Trophoblast cell (in vitro differentiated cells and primary cell): ENCODE measurements at regions not wholly inside any gene's neighbourhood (a gene's known extent, or its start where the extent isn't known, plus 50 kb on each side); places are given as distances from the start of the nearest gene placed in this dataset.

ENCODE experiments used
- DNase-seq, 2 donors: peaks; one replicate each; pipeline ENCODE4 v3.0.0-alpha.2; 2016
- H2AFZ ChIP-seq: 2 replicates; pipeline ENCODE4 v1.6.1; 2013; ENCODE audit warnings: low read length, moderate library complexity, mild to moderate bottlenecking; ENCODE audit not compliant: insufficient read depth, poor library complexity
- H2AK5ac ChIP-seq: 2 replicates; pipeline ENCODE4 v1.6.1; 2013; ENCODE audit warnings: mild to moderate bottlenecking, low read length
- H2BK120ac ChIP-seq: 2 replicates; pipeline ENCODE4 v1.6.1; 2013; ENCODE audit warnings: low read length, mild to moderate bottlenecking, moderate library complexity; ENCODE audit not compliant: insufficient read depth, poor library complexity
- H2BK12ac ChIP-seq: 2 replicates; pipeline ENCODE4 v1.6.1; 2013; ENCODE audit warnings: mild to moderate bottlenecking, low read length, moderate library complexity
- H2BK5ac ChIP-seq: 2 replicates; pipeline ENCODE4 v1.6.1; 2013; ENCODE audit warnings: low read length, low read depth, moderate library complexity, mild to moderate bottlenecking; ENCODE audit not compliant: poor library complexity
- H3K14ac ChIP-seq: 2 replicates; pipeline ENCODE4 v1.6.1; 2013; ENCODE audit warnings: mild to moderate bottlenecking, low read length
- H3K18ac ChIP-seq: 2 replicates; pipeline ENCODE4 v1.6.1; 2013; ENCODE audit warnings: mild to moderate bottlenecking, low read length
- H3K23ac ChIP-seq: 2 replicates; pipeline ENCODE4 v1.6.1; 2013; ENCODE audit warnings: low read length
- H3K27ac ChIP-seq: 2 replicates; pipeline ENCODE4 v1.5.1; 2013; ENCODE audit warnings: low read depth, mild to moderate bottlenecking, inconsistent platforms, low read length, moderate library complexity
- H3K27me3 ChIP-seq: 2 replicates; pipeline ENCODE4 v1.6.1; 2013; ENCODE audit warnings: inconsistent platforms, mild to moderate bottlenecking, low read length, moderate library complexity; ENCODE audit not compliant: insufficient read depth
- H3K36me3 ChIP-seq, 2 experiments: 1 replicate in 1 of 2; 2 replicates in 1 of 2; pipeline ENCODE4 v1.6.1; 2013; ENCODE audit warnings: low read length in 2 of 2, mild to moderate bottlenecking in 2 of 2, moderate library complexity in 1 of 2; ENCODE audit not compliant: insufficient read depth in 2 of 2, control insufficient read depth in 1 of 2
- H3K4ac ChIP-seq: 2 replicates; pipeline ENCODE4 v1.6.1; 2013; ENCODE audit warnings: low read depth, mild to moderate bottlenecking, low read length, moderate library complexity
- H3K4me1 ChIP-seq, 2 experiments: 1 replicate in 1 of 2; 2 replicates in 1 of 2; pipeline ENCODE4 v1.6.1; 2013; ENCODE audit warnings: low read length in 2 of 2, mild to moderate bottlenecking in 2 of 2, moderate library complexity in 1 of 2; ENCODE audit not compliant: insufficient read depth in 2 of 2, control insufficient read depth in 1 of 2
- H3K4me2 ChIP-seq: 2 replicates; pipeline ENCODE4 v1.6.1; 2013; ENCODE audit warnings: inconsistent platforms, mild to moderate bottlenecking, low read length, moderate library complexity
- H3K4me3 ChIP-seq: 2 replicates; pipeline ENCODE4 v1.5.1; 2013; ENCODE audit warnings: mild to moderate bottlenecking, low read depth, low read length, inconsistent platforms
- H3K79me1 ChIP-seq: one replicate; pipeline ENCODE4 v1.6.1; 2013; ENCODE audit warnings: low read length
- H3K79me2 ChIP-seq: 2 replicates; pipeline ENCODE4 v1.6.1; 2013; ENCODE audit warnings: low read length, mild to moderate bottlenecking; ENCODE audit not compliant: control insufficient read depth, insufficient read depth, poor library complexity
- H3K9ac ChIP-seq: 2 replicates; pipeline ENCODE4 v1.6.1; 2013; ENCODE audit warnings: mild to moderate bottlenecking, low read length
- H3K9me3 ChIP-seq: 2 replicates; pipeline ENCODE4 v1.6.1; 2013; ENCODE audit warnings: low read depth, mild to moderate bottlenecking, control low read depth, inconsistent platforms, low read length; ENCODE audit not compliant: insufficient read depth
- H4K12ac ChIP-seq: 2 replicates; pipeline ENCODE4 v1.6.1; 2013; ENCODE audit warnings: low read depth, mild to moderate bottlenecking, low read length, moderate library complexity
- H4K8ac ChIP-seq: 2 replicates; pipeline ENCODE4 v1.6.1; 2013; ENCODE audit warnings: low read depth, mild to moderate bottlenecking, low read length, moderate library complexity
- H4K91ac ChIP-seq: one replicate; pipeline ENCODE4 v1.6.1; 2013; ENCODE audit warnings: low read depth, mild to moderate bottlenecking, low read length, moderate library complexity
- WGBS: extraction: QIAGEN DNeasy Blood & Tissue Kit; methylation state at CpG from one replicate; pipeline ENCODE4 v1.1.7; 2013; ENCODE audit warnings: missing lambda C conversion rate; ENCODE audit not compliant: insufficient read length, insufficient coverage; ENCODE audit errors: extremely low coverage; 5-methylcytosine and 5-hydroxymethylcytosine counted together

DNA sequence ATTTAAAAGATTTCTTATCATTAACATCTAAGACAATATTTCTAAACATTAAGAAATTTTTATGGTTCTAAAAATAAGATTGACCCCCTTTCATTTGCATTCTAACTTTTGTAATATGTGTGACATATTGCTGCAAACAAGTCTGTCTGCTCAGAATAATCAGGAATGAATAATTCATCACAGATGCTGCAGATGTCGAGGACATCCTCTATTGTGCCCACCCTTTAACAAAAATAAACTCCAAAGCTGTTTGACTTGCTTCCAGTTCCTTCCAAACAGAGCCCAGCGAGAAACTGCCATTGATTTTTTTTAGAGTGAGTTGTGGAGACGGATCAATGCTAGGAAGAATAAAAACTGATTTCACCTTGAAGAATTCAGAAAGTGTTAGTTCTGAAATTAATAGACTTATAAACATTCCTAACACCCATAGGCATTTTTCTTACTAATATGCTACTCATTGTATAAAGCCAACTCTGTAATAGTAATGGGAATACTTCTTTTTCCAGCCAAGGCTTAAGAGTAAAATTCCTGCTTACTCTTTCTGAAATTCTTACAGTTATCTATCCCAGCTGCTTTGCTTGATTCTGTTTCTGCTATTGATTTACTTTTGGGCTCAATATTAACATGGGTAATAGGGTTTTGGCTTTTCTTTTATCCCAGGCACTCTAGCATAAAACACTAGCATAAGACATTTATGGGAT is 244.8 kb upstream of the FAM83B start:
- H3K4me3 ChIP-seq = no peak overlapping the region
- H3K36me3 ChIP-seq = no peaks in the 10 kb centered on the region
- no peak for DNase-seq
- H3K79me1 ChIP-seq = no peaks in the 10 kb centered on the region
- H4K91ac ChIP-seq = no peak overlapping the region
- no peak overlapping the region for H2BK5ac ChIP-seq
- H2BK120ac ChIP-seq = no peak overlapping the region
- no peak overlapping the region for H3K9ac ChIP-seq
- no peaks in the 10 kb centered on the region for H3K9me3 ChIP-seq
- H3K4me2 ChIP-seq = no peak overlapping the region
- no peak overlapping the region for H4K12ac ChIP-seq
- H2AK5ac ChIP-seq = no peak overlapping the region
- H3K4me1 ChIP-seq = no peaks in the 10 kb centered on the region
- H3K27ac ChIP-seq = no peak overlapping the region
- no peak overlapping the region for H2AFZ ChIP-seq
- no CpG with 5 or more reads among the region's 3 CpGs for WGBS
- no peak overlapping the region for H4K8ac ChIP-seq
- no peaks in the 10 kb centered on the region for H3K27me3 ChIP-seq
- no peak overlapping the region for H3K18ac ChIP-seq
- H3K14ac ChIP-seq = no peak overlapping the region
- H3K23ac ChIP-seq = no peak overlapping the region
- H3K4ac ChIP-seq = no peak overlapping the region
- H2BK12ac ChIP-seq = no peak overlapping the region
- H3K79me2 ChIP-seq = no peaks in the 10 kb centered on the region

DNA sequence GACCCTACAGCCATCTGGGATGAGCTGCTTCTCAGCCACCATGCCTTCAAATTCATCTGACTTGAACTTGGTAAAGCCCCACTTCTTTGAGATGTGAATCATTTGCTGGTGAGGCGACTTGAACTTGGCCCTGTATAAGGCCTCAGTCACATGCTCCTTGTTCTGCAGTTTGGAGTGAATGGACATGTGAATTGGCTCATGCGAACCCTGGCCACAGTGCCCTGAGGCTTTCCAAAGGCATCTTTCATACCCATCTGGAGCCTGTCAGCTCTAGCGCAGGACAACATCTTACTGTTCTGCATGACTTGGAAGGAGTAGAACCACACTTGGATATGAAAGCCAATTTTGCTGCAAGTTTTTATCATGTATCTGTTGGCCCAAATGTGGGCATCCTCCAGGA is 244.0 kb upstream of the FAM83B start:
- H3K79me2 ChIP-seq = no peaks in the 10 kb centered on the region
- H3K18ac ChIP-seq = no peak overlapping the region
- H2AFZ ChIP-seq = no peak overlapping the region
- no peaks in the 10 kb centered on the region for H3K9me3 ChIP-seq
- no peak overlapping the region for H4K91ac ChIP-seq
- H2AK5ac ChIP-seq = no peak overlapping the region
- no peaks in the 10 kb centered on the region for H3K36me3 ChIP-seq
- no peaks in the 10 kb centered on the region for H3K4me1 ChIP-seq
- no peak overlapping the region for H2BK12ac ChIP-seq
- DNase-seq = no peak
- H3K4ac ChIP-seq = no peak overlapping the region
- WGBS = no CpG with 5 or more reads among the region's 3 CpGs
- no peak overlapping the region for H3K4me3 ChIP-seq
- H4K12ac ChIP-seq = no peak overlapping the region
- H3K23ac ChIP-seq = no peak overlapping the region
- no peaks in the 10 kb centered on the region for H3K79me1 ChIP-seq
- no peak overlapping the region for H3K4me2 ChIP-seq
- H3K9ac ChIP-seq = no peak overlapping the region
- no peak overlapping the region for H2BK5ac ChIP-seq
- H2BK120ac ChIP-seq = no peak overlapping the region
- H3K27me3 ChIP-seq = no peaks in the 10 kb centered on the region
- no peak overlapping the region for H3K14ac ChIP-seq
- H4K8ac ChIP-seq = no peak overlapping the region
- H3K27ac ChIP-seq = no peak overlapping the region

DNA sequence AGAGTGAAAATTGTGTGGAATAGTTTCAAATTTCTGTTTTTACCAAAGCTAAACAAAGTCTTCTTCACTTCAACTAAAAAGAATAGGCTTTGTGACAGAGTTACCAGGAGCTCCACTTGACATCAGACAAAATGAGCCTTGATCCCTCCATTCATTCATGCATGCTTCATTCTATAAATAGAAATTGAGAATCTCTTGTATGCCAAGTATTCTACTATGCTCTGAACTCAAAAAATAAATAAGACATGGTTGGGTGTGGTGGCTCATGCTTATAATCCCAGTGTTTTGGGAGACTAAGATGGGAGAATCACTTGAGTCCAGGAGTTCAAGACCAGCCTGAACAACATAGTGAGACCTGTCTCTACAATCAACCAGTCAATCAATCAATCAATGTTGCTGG is 236.6 kb upstream of the FAM83B start:
- Histone ChIP-seq H3K4ac (no peak overlapping the region), H3K9ac (no peak overlapping the region), H3K4me1 (no peaks in the 10 kb centered on the region), H4K12ac (no peak overlapping the region), H2BK120ac (no peak overlapping the region), H3K36me3 (no peaks in the 10 kb centered on the region), H2BK12ac (no peak overlapping the region), H3K23ac (no peak overlapping the region), H3K79me1 (no peaks in the 10 kb centered on the region), H3K4me2 (no peak overlapping the region), H2BK5ac (no peak overlapping the region), H4K91ac (no peak overlapping the region), H3K79me2 (no peaks in the 10 kb centered on the region), H2AK5ac (no peak overlapping the region), H3K4me3 (no peak overlapping the region), H3K27me3 (no peaks in the 10 kb centered on the region), H3K14ac (no peak overlapping the region), H3K9me3 (no peaks in the 10 kb centered on the region), H2AFZ (no peak overlapping the region), H3K18ac (no peak overlapping the region), H3K27ac (no peak overlapping the region), H4K8ac (no peak overlapping the region)
- DNase-seq = no peak

- Histone ChIP-seq H3K4me1 (no peaks in the 10 kb centered on the region), H3K27ac (no peak overlapping the region), H3K27me3 (no peaks in the 10 kb centered on the region), H3K14ac (no peak overlapping the region), H4K12ac (no peak overlapping the region), H3K4ac (no peak overlapping the region), H3K4me2 (no peak overlapping the region), H3K79me1 (no peaks in the 10 kb centered on the region), H4K91ac (no peak overlapping the region), H2BK12ac (no peak overlapping the region), H2BK5ac (no peak overlapping the region), H3K4me3 (no peak overlapping the region), H2AK5ac (no peak overlapping the region), H3K9ac (no peak overlapping the region), H2AFZ (no peak overlapping the region), H3K79me2 (no peaks in the 10 kb centered on the region), H3K36me3 (no peaks in the 10 kb centered on the region), H3K9me3 (no peaks in the 10 kb centered on the region), H4K8ac (no peak overlapping the region), H2BK120ac (no peak overlapping the region), H3K23ac (no peak overlapping the region), H3K18ac (no peak overlapping the region)
- WGBS = no CpG with 5 or more reads among the region's 1 CpG
- DNase-seq = no peak
Measured at GRCh38 chr6:54613596-54613995, 233.0 kb upstream of the FAM83B start.
